Fibroblast of lung (primary cell): ENCODE measurements at regions not wholly inside any gene's neighbourhood (a gene's known extent, or its start where the extent isn't known, plus 50 kb on each side); places are given as distances from the start of the nearest gene placed in this dataset.

Source experiments
- DNase-seq, 2 donors: peaks; one replicate each; pipeline versions ENCODE4 v3.0.0 to v3.0.0-alpha.2; 2010; ENCODE audit warnings: low read depth in 2 of 2
- H2AFZ ChIP-seq: 2 replicates; pipeline ENCODE4 v1.5.1; 2012; ENCODE audit warnings: low read length, control low read depth, inconsistent platforms
- H3K27ac ChIP-seq: 2 replicates; pipeline ENCODE4 v1.5.1; 2011; ENCODE audit warnings: low read length, control low read depth; ENCODE audit not compliant: insufficient read depth
- H3K27me3 ChIP-seq: 2 replicates; pipeline ENCODE4 v1.5.1; 2011; ENCODE audit warnings: mild to moderate bottlenecking, low read length; ENCODE audit not compliant: control insufficient read depth, insufficient read depth
- H3K36me3 ChIP-seq: 2 replicates; pipeline ENCODE4 v1.5.1; 2011; ENCODE audit warnings: low read length; ENCODE audit not compliant: control insufficient read depth, insufficient read depth
- H3K4me1 ChIP-seq: 2 replicates; pipeline ENCODE4 v1.5.1; 2011; ENCODE audit warnings: low read length; ENCODE audit not compliant: control insufficient read depth, insufficient read depth; ENCODE audit errors: extremely low read depth
- H3K4me2 ChIP-seq: 2 replicates; pipeline ENCODE4 v1.5.1; 2011; ENCODE audit warnings: low read length, control low read depth; ENCODE audit not compliant: insufficient read depth; ENCODE audit errors: extremely low read depth
- H3K4me3 ChIP-seq, 4 experiments: fragments of 200-600 bp in 1 of 4; sonication (generic) in 1 of 4; replicated peaks in 1 of 4; 2 replicates each; pipeline ENCODE4 v1.5.1; 2011 to 2016; ENCODE audit warnings: low read length in 4 of 4, low read depth in 3 of 4, mild to moderate bottlenecking in 3 of 4, control low read depth in 2 of 4, inconsistent platforms in 1 of 4, mixed read lengths in 1 of 4; ENCODE audit not compliant: insufficient read depth in 1 of 4; ENCODE audit errors: control extremely low read depth in 1 of 4
- H3K79me2 ChIP-seq: 2 replicates; pipeline ENCODE4 v1.5.1; 2012; ENCODE audit warnings: mild to moderate bottlenecking, low read length, inconsistent platforms; ENCODE audit not compliant: control insufficient read depth, insufficient read depth
- H3K9ac ChIP-seq: 2 replicates; pipeline ENCODE4 v1.5.1; 2011; ENCODE audit warnings: mild to moderate bottlenecking, low read length, control low read depth; ENCODE audit not compliant: insufficient read depth
- H3K9me3 ChIP-seq: 2 replicates; pipeline ENCODE4 v1.5.1; 2012; ENCODE audit warnings: low read depth, low read length; ENCODE audit not compliant: control insufficient read depth, insufficient read depth
- H4K20me1 ChIP-seq: 2 replicates; pipeline ENCODE4 v1.5.1; 2011; ENCODE audit warnings: low read length; ENCODE audit not compliant: control insufficient read depth, insufficient read depth; ENCODE audit errors: extremely low read depth
- EZH2 ChIP-seq: IDR thresholded peaks from 2 replicates; pipeline ENCODE4 v1.5.1; 2012; ENCODE audit warnings: low read length, control low read depth, mild to moderate bottlenecking; ENCODE audit errors: missing control alignments
- TF ChIP-seq, protein P1 (sequence below), 2 donors: IDR thresholded peaks in 1 of 2; conservative IDR thresholded peaks in 1 of 2; 1 replicate in 1 of 2; 2 replicates in 1 of 2; pipeline ENCODE4 v1.5.1; 2011 to 2012; ENCODE audit warnings: low read length in 2 of 2, control low read depth in 1 of 2, inconsistent platforms in 1 of 2, low read depth in 1 of 2, mild to moderate bottlenecking in 1 of 2

DNA sequence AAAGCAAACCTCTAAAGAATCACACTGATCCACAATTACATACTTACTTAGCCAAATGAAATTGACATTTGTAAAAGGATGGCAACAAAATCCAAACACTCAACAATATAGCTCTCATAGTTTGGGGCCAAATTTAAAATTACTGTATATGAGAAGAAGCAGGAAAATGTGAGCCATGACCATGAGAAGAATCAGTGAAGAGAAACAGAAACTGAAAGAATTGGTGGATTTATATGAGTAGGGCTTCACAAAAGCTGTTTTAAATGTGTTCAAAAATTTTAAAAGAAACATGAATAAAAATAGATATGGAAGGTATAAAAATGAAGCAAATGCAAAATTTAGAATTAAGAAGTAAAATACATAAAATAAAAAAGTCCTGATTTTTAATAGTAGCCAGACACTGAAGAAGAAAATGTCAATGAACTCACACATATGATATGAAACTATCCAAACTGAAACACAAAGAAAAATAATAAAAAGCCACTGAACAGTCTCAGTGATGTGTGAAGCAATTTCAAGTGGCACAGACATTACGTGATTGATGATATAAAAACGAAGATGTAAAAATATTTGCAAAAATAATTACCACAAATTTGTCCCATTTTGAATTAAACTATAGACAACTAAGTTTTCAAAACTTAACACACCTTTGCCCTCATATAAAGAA is 87.9 kb upstream of the MDGA2 start:
- Histone ChIP-seq H4K20me1 (no peaks in the 10 kb centered on the region), H3K4me1 (no peaks in the 10 kb centered on the region), H3K27ac (no peak overlapping the region), H3K4me2 (no peak overlapping the region), H3K79me2 (no peaks in the 10 kb centered on the region), H3K9me3 (no peaks in the 10 kb centered on the region), H3K9ac (no peak overlapping the region), H3K36me3 (no peaks in the 10 kb centered on the region), H3K4me3 (no peak overlapping the region), H3K27me3 (no peaks in the 10 kb centered on the region), H2AFZ (no peak overlapping the region)
- no peak for DNase-seq
- no peak for TF ChIP-seq EZH2
- TF ChIP-seq, protein P1, sequence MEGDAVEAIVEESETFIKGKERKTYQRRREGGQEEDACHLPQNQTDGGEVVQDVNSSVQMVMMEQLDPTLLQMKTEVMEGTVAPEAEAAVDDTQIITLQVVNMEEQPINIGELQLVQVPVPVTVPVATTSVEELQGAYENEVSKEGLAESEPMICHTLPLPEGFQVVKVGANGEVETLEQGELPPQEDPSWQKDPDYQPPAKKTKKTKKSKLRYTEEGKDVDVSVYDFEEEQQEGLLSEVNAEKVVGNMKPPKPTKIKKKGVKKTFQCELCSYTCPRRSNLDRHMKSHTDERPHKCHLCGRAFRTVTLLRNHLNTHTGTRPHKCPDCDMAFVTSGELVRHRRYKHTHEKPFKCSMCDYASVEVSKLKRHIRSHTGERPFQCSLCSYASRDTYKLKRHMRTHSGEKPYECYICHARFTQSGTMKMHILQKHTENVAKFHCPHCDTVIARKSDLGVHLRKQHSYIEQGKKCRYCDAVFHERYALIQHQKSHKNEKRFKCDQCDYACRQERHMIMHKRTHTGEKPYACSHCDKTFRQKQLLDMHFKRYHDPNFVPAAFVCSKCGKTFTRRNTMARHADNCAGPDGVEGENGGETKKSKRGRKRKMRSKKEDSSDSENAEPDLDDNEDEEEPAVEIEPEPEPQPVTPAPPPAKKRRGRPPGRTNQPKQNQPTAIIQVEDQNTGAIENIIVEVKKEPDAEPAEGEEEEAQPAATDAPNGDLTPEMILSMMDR (conservative IDR thresholded peaks at IDR 0.05 in 1 of 2, IDR thresholded peaks at IDR 0.05 in 1 of 2; ENCODE audit: low read depth in 1 of 2, low read length in 2 of 2) = no peak

DNA sequence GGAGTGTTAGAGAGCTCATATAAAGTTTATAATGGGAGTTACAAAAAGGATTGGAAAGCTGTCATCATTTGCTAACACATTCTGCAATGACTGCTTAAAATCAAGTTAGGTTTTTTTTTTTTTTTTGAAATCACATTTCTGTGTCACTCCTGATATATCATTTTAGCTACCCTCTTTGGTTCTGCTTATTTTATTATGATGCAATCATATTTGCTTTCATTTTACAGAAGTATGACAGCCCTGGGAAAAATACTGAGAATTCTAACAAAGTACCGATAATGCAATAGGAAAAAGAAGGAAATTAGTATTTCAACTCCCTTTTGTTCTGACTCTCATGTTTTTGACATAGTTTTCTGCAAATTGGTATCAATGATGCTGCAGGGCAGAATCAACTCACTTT is 71.6 kb upstream of the MDGA2 start:
- Histone ChIP-seq H4K20me1 (no peaks in the 10 kb centered on the region), H3K4me1 (no peaks in the 10 kb centered on the region), H3K27ac (no peak overlapping the region), H3K9ac (no peak overlapping the region), H3K9me3 (no peaks in the 10 kb centered on the region), H3K36me3 (no peaks in the 10 kb centered on the region), H3K4me2 (no peak overlapping the region), H3K4me3 (no peak overlapping the region), H3K79me2 (no peaks in the 10 kb centered on the region), H3K27me3 (no peaks in the 10 kb centered on the region), H2AFZ (no peak overlapping the region)
- TF ChIP-seq EZH2 = no peak
- TF ChIP-seq, protein P1 (conservative IDR thresholded peaks at IDR 0.05 in 1 of 2, IDR thresholded peaks at IDR 0.05 in 1 of 2; ENCODE audit: low read depth in 1 of 2, low read length in 2 of 2) = no peak
- no peak for DNase-seq

GRCh38 chr14:47744155-47744554 is 68.8 kb upstream of the MDGA2 start:
- no peaks in the 10 kb centered on the region for H4K20me1 ChIP-seq
- no peaks in the 10 kb centered on the region for H3K27me3 ChIP-seq
- H3K4me1 ChIP-seq = no peaks in the 10 kb centered on the region
- no peak overlapping the region for H3K9ac ChIP-seq
- no peaks in the 10 kb centered on the region for H3K79me2 ChIP-seq
- H3K4me3 ChIP-seq = no peak overlapping the region
- DNase-seq = no peak
- H3K4me2 ChIP-seq = no peak overlapping the region
- H3K36me3 ChIP-seq = no peaks in the 10 kb centered on the region
- TF ChIP-seq, protein P1 (conservative IDR thresholded peaks at IDR 0.05 in 1 of 2, IDR thresholded peaks at IDR 0.05 in 1 of 2; ENCODE audit: low read depth in 1 of 2, low read length in 2 of 2) = no peak
- no peak for TF ChIP-seq EZH2
- no peak overlapping the region for H2AFZ ChIP-seq
- H3K9me3 ChIP-seq = no peaks in the 10 kb centered on the region
- H3K27ac ChIP-seq = no peak overlapping the region
